Bronchial epithelial cell (primary cell): ENCODE measurements at regions not wholly inside any gene's neighbourhood (a gene's known extent, or its start where the extent isn't known, plus 50 kb on each side); places are given as distances from the start of the nearest gene placed in this dataset.

Experiments used
- DNase-seq: peaks from one replicate; pipeline ENCODE4 v3.0.0-alpha.2; 2010; ENCODE audit warnings: low read depth
- FAIRE-seq: peaks from 2 replicates; lab custom pipeline; 2011; peaks lifted over from hg19 to GRCh38; lab: Jason Lieb, UNC
- H3K27me3 ChIP-seq: 2 replicates; pipeline ENCODE4 v1.5.1; 2011; ENCODE audit warnings: low read length; ENCODE audit not compliant: control insufficient read depth, insufficient read depth
- H3K36me3 ChIP-seq: 2 replicates; pipeline ENCODE4 v1.5.1; 2011; ENCODE audit warnings: low read length; ENCODE audit not compliant: control insufficient read depth, insufficient read depth
- H3K4me3 ChIP-seq: 2 replicates; pipeline ENCODE4 v1.5.1; 2011; ENCODE audit warnings: mild to moderate bottlenecking, low read depth, low read length, control low read depth
- CTCF ChIP-seq: IDR thresholded peaks from 2 replicates; pipeline ENCODE4 v1.5.1; 2011; ENCODE audit warnings: mild to moderate bottlenecking, moderate library complexity, low read length, control low read depth, inconsistent platforms; ENCODE audit not compliant: insufficient read depth, severe bottlenecking

- Histone ChIP-seq H3K36me3 (no peaks in the 10 kb centered on the region), H3K27me3 (no peaks in the 10 kb centered on the region), H3K4me3 (no peak overlapping the region)
- no peak for DNase-seq
- FAIRE-seq, result no peak
- TF ChIP-seq CTCF, result no peak
Measured at GRCh38 chr1:222894331-222894730, 79.5 kb downstream of the DISP1 start.

GRCh38 chr1:222896630-222897526, 82.0 kb downstream of the DISP1 start:
- peak; percentile 39 for DNase-seq
- Histone ChIP-seq H3K36me3 (no peaks in the 10 kb centered on the region), H3K27me3 (no peaks in the 10 kb centered on the region), H3K4me3 (no peak overlapping the region)
- FAIRE-seq, result no peak
- no peak for TF ChIP-seq CTCF

- Histone ChIP-seq H3K36me3 (no peaks in the 10 kb centered on the region), H3K27me3 (no peaks in the 10 kb centered on the region), H3K4me3 (no peak overlapping the region)
- DNase-seq (peak; percentile 15), FAIRE-seq (no peak)
- TF ChIP-seq CTCF, result no peak
Measured at GRCh38 chr1:222897527-222898190, 82.8 kb downstream of the DISP1 start.

- no peak for DNase-seq
- TF ChIP-seq CTCF, result no peak
Measured at GRCh38 chr1:222898191-222898527, 83.3 kb downstream of the DISP1 start.

GRCh38 chr1:222899471-222899870, 84.6 kb downstream of the DISP1 start:
- H3K4me3 ChIP-seq, result no peak overlapping the region
- no peaks in the 10 kb centered on the region for H3K27me3 ChIP-seq
- no peak for TF ChIP-seq CTCF
- H3K36me3 ChIP-seq, result no peaks in the 10 kb centered on the region
- DNase-seq, result no peak
- no peak for FAIRE-seq

More at GRCh38 chr1:222898191-222898527, 83.3 kb downstream of the DISP1 start:
- Histone ChIP-seq H3K36me3 (no peaks in the 10 kb centered on the region), H3K27me3 (no peaks in the 10 kb centered on the region), H3K4me3 (no peak overlapping the region)
- no peak for FAIRE-seq
